Choroid plexus epithelial cell (primary cell): ENCODE measurements at regions not wholly inside any gene's neighbourhood (a gene's known extent, or its start where the extent isn't known, plus 50 kb on each side); places are given as distances from the start of the nearest gene placed in this dataset.

Experiments used
- DNase-seq: peaks from one replicate; pipeline ENCODE4 v3.0.0-alpha.2; 2010; ENCODE audit warnings: low read depth
- H3K4me3 ChIP-seq: 2 replicates; pipeline ENCODE4 v1.5.1; 2011; ENCODE audit warnings: low read depth, mild to moderate bottlenecking, control low read depth, low read length, moderate library complexity
- CTCF ChIP-seq: conservative IDR thresholded peaks from 2 replicates; pipeline ENCODE4 v1.5.1; 2011; ENCODE audit warnings: low read depth, mild to moderate bottlenecking, control low read depth, inconsistent platforms, low read length, moderate library complexity

DNA sequence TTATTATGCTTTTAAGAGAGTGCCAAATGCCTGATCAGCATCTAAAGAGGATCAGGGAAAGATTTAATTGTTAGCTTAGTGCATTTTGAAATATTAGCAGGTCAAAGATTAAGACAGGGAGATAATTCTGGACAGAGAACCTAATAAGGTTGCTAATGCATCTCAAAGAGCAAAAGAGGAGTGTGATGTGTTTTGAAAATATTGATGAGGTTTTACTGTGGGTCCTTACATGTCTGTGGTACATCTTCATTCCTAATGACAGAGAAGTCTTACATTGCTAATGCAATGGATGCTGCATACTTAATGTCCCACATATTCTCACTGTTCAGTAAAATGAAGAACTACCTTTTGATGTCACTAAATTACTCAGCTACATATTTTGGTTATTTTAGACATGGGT is 154.1 kb downstream of the TAF11L14 start:
- no peak overlapping the region for H3K4me3 ChIP-seq
- DNase-seq: no peak
- TF ChIP-seq CTCF: no peak

GRCh38 chr5:17794201-17794600 is 159.9 kb downstream of the TAF11L14 start:
- no peak overlapping the region for H3K4me3 ChIP-seq
- no peak for TF ChIP-seq CTCF
- DNase-seq: no peak

- TF ChIP-seq CTCF: no peak
- H3K4me3 ChIP-seq: no peak overlapping the region
- no peak for DNase-seq
Observed at GRCh38 chr5:17794815-17795214, 160.6 kb downstream of the TAF11L14 start.

GRCh38 chr5:17796142-17796541 is 161.9 kb downstream of the TAF11L14 start:
- no peak overlapping the region for H3K4me3 ChIP-seq
- no peak for TF ChIP-seq CTCF
- no peak for DNase-seq

DNA sequence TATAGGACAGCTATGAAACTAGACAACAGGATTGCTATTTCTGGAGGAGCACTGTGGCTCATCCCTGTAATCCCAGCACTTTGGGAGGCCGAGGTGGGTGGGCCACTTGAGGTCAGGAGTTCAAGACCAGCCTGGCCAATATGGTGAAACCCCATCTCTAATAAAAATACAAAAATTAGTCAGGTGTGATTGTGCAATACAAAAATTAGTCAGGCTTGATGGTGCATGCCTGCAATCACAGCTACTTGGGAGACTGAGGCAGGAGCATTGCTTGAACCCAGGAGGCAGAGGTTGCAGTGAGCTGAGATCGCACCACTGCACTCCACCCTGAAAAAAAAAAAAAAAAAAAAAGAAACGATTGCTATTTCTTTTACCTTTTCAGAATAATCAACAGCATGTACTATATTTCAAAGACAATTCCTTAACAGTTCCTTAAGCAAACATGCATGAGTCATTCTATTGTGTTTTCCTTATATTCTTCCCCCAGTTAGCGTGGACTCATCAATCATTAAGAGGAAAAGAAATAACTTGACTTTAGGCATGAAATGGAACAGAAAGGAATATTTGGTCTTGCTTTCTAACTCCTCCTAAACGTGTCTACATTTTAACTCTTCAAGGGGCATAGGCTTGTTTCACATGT is 162.6 kb downstream of the TAF11L14 start:
- no peak for DNase-seq
- no peak for TF ChIP-seq CTCF
- H3K4me3 ChIP-seq: no peak overlapping the region

- no peak for TF ChIP-seq CTCF
- no peak for DNase-seq
- no peak overlapping the region for H3K4me3 ChIP-seq
Observed at GRCh38 chr5:17799521-17799920, 165.3 kb downstream of the TAF11L14 start.

DNA sequence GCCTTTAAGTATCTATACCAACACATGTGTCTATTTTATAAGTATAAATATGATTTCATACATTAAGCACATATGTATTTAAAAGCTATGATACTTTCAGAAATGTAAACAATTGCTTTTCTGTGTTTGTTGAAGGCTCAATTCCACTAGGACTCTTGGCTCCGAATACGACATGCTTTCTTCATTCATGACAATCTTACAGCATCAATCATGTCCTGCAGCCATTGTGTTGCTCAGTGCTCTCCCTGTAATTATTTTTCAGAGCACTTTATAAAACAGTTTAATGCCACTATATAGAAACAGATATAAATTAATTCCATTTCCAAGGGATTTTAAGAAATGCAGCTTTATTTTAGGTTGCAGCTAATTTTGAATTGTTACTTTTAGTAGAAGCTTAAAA is 167.3 kb downstream of the TAF11L14 start:
- H3K4me3 ChIP-seq: no peak overlapping the region
- DNase-seq: no peak
- no peak for TF ChIP-seq CTCF
